GM23248 (cell line): ENCODE measurements at regions not wholly inside any gene's neighbourhood (a gene's known extent, or its start where the extent isn't known, plus 50 kb on each side); places are given as distances from the start of the nearest gene placed in this dataset.

Experiments
- DNase-seq: peaks from one replicate; pipeline ENCODE4 v3.0.0-alpha.2; 2015
- H2AFZ ChIP-seq: fragments of 200-600 bp; sonication (generic); 2 replicates; pipeline ENCODE4 v1.6.1; 2016; ENCODE audit warnings: antibody characterized with exemption
- H3F3A ChIP-seq: fragments of 200-600 bp; sonication (generic); 2 replicates; pipeline ENCODE4 v1.6.1; 2016; ENCODE audit warnings: mild to moderate bottlenecking, antibody characterized with exemption, mixed run types; ENCODE audit not compliant: insufficient read depth
- H3K27ac ChIP-seq: fragments of 200-600 bp; sonication (generic); 2 replicates; pipeline ENCODE4 v1.5.1; 2016; ENCODE audit warnings: mild to moderate bottlenecking
- H3K27me3 ChIP-seq: fragments of 200-600 bp; sonication (generic); replicated peaks from 2 replicates; pipeline ENCODE4 v1.6.1; 2016; ENCODE audit warnings: mild to moderate bottlenecking; ENCODE audit not compliant: insufficient read depth
- H3K36me3 ChIP-seq: fragments of 200-600 bp; sonication (generic); 2 replicates; pipeline ENCODE4 v1.6.1; 2016; ENCODE audit warnings: low read depth, mild to moderate bottlenecking
- H3K4me1 ChIP-seq: fragments of 200-600 bp; sonication (generic); 2 replicates; pipeline ENCODE4 v1.6.1; 2016; ENCODE audit warnings: mild to moderate bottlenecking; ENCODE audit not compliant: insufficient read depth
- H3K4me2 ChIP-seq: fragments of 200-600 bp; sonication (generic); one replicate; pipeline ENCODE4 v1.6.1; 2016; ENCODE audit warnings: mild to moderate bottlenecking; ENCODE audit not compliant: unreplicated experiment
- H3K4me3 ChIP-seq: fragments of 200-600 bp; sonication (generic); 2 replicates; pipeline ENCODE4 v1.5.1; 2016; ENCODE audit warnings: mild to moderate bottlenecking
- H3K79me2 ChIP-seq: fragments of 200-600 bp; sonication (generic); 2 replicates; pipeline ENCODE4 v1.6.1; 2016; ENCODE audit warnings: mild to moderate bottlenecking; ENCODE audit not compliant: insufficient read depth
- H3K9ac ChIP-seq: fragments of 200-600 bp; sonication (generic); 2 replicates; pipeline ENCODE4 v1.6.1; 2016; ENCODE audit warnings: mild to moderate bottlenecking
- H3K9me2 ChIP-seq: fragments of 200-600 bp; sonication (generic); 2 replicates; pipeline ENCODE4 v1.6.1; 2016; ENCODE audit warnings: mixed run types, mild to moderate bottlenecking, moderate library complexity; ENCODE audit not compliant: insufficient read depth
- H3K9me3 ChIP-seq: fragments of 200-600 bp; sonication (generic); one replicate; pipeline ENCODE4 v1.6.1; 2017; ENCODE audit warnings: low read depth
- H4K20me1 ChIP-seq: fragments of 200-600 bp; sonication (generic); 2 replicates; pipeline ENCODE4 v1.6.0; 2016; ENCODE audit not compliant: insufficient read depth
- EZH2 ChIP-seq: fragments of 200-600 bp; sonication (generic); IDR thresholded peaks from 2 replicates; pipeline ENCODE4 v1.6.1; 2018; ENCODE audit warnings: antibody characterized with exemption, mild to moderate bottlenecking; ENCODE audit not compliant: insufficient read depth, poor library complexity, severe bottlenecking
- EZH2phosphoT487 ChIP-seq: fragments of 200-600 bp; sonication (generic); IDR thresholded peaks from 2 replicates; pipeline ENCODE4 v1.6.1; 2018; ENCODE audit warnings: antibody characterized with exemption, moderate library complexity, mild to moderate bottlenecking, low read depth; ENCODE audit not compliant: insufficient read depth
- WGBS, 2 experiments: methylation state at CpG; one replicate each; pipeline ENCODE4 v1.1.6; 2015 to 2017; ENCODE audit warnings: low lambda C conversion rate in 2 of 2, low coverage in 1 of 2; ENCODE audit errors: missing lambda C conversion rate in 2 of 2; 5-methylcytosine and 5-hydroxymethylcytosine counted together
- in situ Hi-C: fragments of 300-500 bp; cut with MboI; formaldehyde crosslinking; loops from 2 replicates; pipeline ENCODE4 v1.15.0; 2020

GRCh38 chr2:11944311-11944710 lies 197.9 kb downstream of the LPIN1 start:
- no peaks in the 10 kb centered on the region for H3K36me3 ChIP-seq
- no peaks in the 10 kb centered on the region for H3K9me3 ChIP-seq
- in situ Hi-C loops = no loop called here
- no peak overlapping the region for H3K4me2 ChIP-seq
- no peaks in the 10 kb centered on the region for H3K79me2 ChIP-seq
- H2AFZ ChIP-seq = no peak overlapping the region
- DNase-seq = no peak
- WGBS, 2 experiments = 64 to 65% methylated on average over 4 of the region's 4 CpGs
- no peaks in the 10 kb centered on the region for H3F3A ChIP-seq
- peaks cover 12% of the 10 kb centered on the region for H3K27me3 ChIP-seq
- H3K4me1 ChIP-seq = no peaks in the 10 kb centered on the region
- no peak overlapping the region for H3K27ac ChIP-seq
- H3K9ac ChIP-seq = no peak overlapping the region
- H3K9me2 ChIP-seq = no peaks in the 10 kb centered on the region
- no peak overlapping the region for H3K4me3 ChIP-seq
- TF ChIP-seq EZH2phosphoT487 (no peak), EZH2 (no peak)
- no peaks in the 10 kb centered on the region for H4K20me1 ChIP-seq

- TF ChIP-seq EZH2phosphoT487 = no peak
- TF ChIP-seq EZH2 = no peak
- H3F3A ChIP-seq = no peaks in the 10 kb centered on the region
- H3K36me3 ChIP-seq = no peaks in the 10 kb centered on the region
- peaks cover 12% of the 10 kb centered on the region for H3K27me3 ChIP-seq
- H2AFZ ChIP-seq = no peak overlapping the region
- H3K9me3 ChIP-seq = no peaks in the 10 kb centered on the region
- no peak for DNase-seq
- no peak overlapping the region for H3K4me3 ChIP-seq
- no peaks in the 10 kb centered on the region for H3K9me2 ChIP-seq
- no peak overlapping the region for H3K4me2 ChIP-seq
- H3K4me1 ChIP-seq = no peaks in the 10 kb centered on the region
- no peak overlapping the region for H3K9ac ChIP-seq
- no peak overlapping the region for H3K27ac ChIP-seq
- H3K79me2 ChIP-seq = no peaks in the 10 kb centered on the region
- in situ Hi-C loops = no loop called here
- WGBS, 2 experiments = 47 to 59% methylated on average over 5 of the region's 5 CpGs
- no peaks in the 10 kb centered on the region for H4K20me1 ChIP-seq
These were observed 199.0 kb downstream of the LPIN1 start for GRCh38 chr2:11945139-11946126.

DNA sequence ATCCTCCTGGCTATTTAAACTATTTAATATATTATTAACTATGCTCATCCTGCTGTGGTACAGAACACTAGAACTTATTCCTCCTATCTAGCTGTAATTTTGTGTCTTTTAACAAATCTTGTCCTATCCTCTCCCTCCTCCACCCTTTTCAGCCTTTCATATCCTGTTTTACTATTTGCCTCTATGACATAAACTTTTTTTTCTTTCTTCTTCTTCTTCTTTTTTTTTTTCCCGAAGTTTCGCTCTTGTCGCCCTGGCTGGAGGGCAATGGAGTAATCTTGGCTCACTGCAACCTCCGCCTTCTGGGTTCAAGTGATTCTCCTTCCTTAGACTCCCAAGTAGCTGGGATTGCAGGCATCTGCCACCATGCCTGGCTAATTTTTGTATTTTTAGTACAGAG lies 201.5 kb downstream of the LPIN1 start:
- Histone ChIP-seq H3K9me3 (no peaks in the 10 kb centered on the region), H3F3A (no peaks in the 10 kb centered on the region), H3K4me1 (no peaks in the 10 kb centered on the region), H3K79me2 (no peaks in the 10 kb centered on the region), H3K27me3 (no peaks in the 10 kb centered on the region), H3K4me3 (no peak overlapping the region), H3K4me2 (no peak overlapping the region), H3K27ac (no peak overlapping the region), H3K9ac (no peak overlapping the region), H4K20me1 (no peaks in the 10 kb centered on the region), H3K36me3 (no peaks in the 10 kb centered on the region), H2AFZ (no peak overlapping the region), H3K9me2 (no peaks in the 10 kb centered on the region)
- in situ Hi-C loops = no loop called here
- no peak for DNase-seq
- 88 to 100% methylated on average over 4 of the region's 4 CpGs for WGBS, 2 experiments
- TF ChIP-seq EZH2phosphoT487 = no peak
- TF ChIP-seq EZH2 = no peak

- Histone ChIP-seq H4K20me1 (no peaks in the 10 kb centered on the region), H3K79me2 (no peaks in the 10 kb centered on the region), H3K36me3 (no peaks in the 10 kb centered on the region), H2AFZ (no peak overlapping the region), H3K27ac (no peak overlapping the region), H3F3A (no peaks in the 10 kb centered on the region), H3K9me2 (no peaks in the 10 kb centered on the region), H3K9ac (no peak overlapping the region), H3K4me2 (no peak overlapping the region), H3K9me3 (no peaks in the 10 kb centered on the region), H3K4me3 (no peak overlapping the region), H3K4me1 (no peaks in the 10 kb centered on the region), H3K27me3 (no peaks in the 10 kb centered on the region)
- TF ChIP-seq EZH2 = no peak
- no peak for TF ChIP-seq EZH2phosphoT487
- in situ Hi-C loops = no loop called here
- DNase-seq = peak; percentile 33
- WGBS, 2 experiments = 45 to 49% methylated on average over 4 of the region's 4 CpGs
These were observed 203.5 kb downstream of the LPIN1 start for GRCh38 chr2:11949732-11950523.
